ENCODE measurements at regions not wholly inside any gene's neighbourhood (a gene's known extent, or its start where the extent isn't known, plus 50 kb on each side); places are given as distances from the start of the nearest gene placed in this dataset.
A peak's percentile ranks its signal among the peaks of the same experiment; 100 is the strongest.

- peaks cover 8% of the 10 kb centered on the region for H3K9me3 ChIP-seq (ENCODE audit: severe bottlenecking)
- TF ChIP-seq CTCF (IDR thresholded peaks at IDR 0.05; ENCODE audit: low read depth, low read length) = no peak
- no peak overlapping the region for H3K4me3 ChIP-seq (ENCODE audit: low read depth, low read length)
- no peaks in the 10 kb centered on the region for H3K27me3 ChIP-seq (ENCODE audit: insufficient read depth, low read depth, severe bottlenecking)
- no peak overlapping the region for H3K27ac ChIP-seq
- H3K36me3 ChIP-seq = no peaks in the 10 kb centered on the region
- no peak for DNase-seq
Measured at GRCh38 chr2:171249689-171250088, 89.0 kb upstream of the TLK1 start.

- no peaks in the 10 kb centered on the region for H3K36me3 ChIP-seq
- TF ChIP-seq CTCF (IDR thresholded peaks at IDR 0.05; ENCODE audit: low read depth, low read length) = no peak
- peaks cover 6% of the 10 kb centered on the region for H3K9me3 ChIP-seq (ENCODE audit: severe bottlenecking)
- no peak overlapping the region for H3K27ac ChIP-seq
- DNase-seq = no peak
- no peaks in the 10 kb centered on the region for H3K27me3 ChIP-seq (ENCODE audit: insufficient read depth, low read depth, severe bottlenecking)
- H3K4me3 ChIP-seq (ENCODE audit: low read depth, low read length) = no peak overlapping the region
Measured at GRCh38 chr2:171247741-171248662, 87.3 kb upstream of the TLK1 start.

- TF ChIP-seq CTCF (IDR thresholded peaks at IDR 0.05; ENCODE audit: low read depth, low read length) = no peak
- H3K4me3 ChIP-seq (ENCODE audit: low read depth, low read length) = no peak overlapping the region
- H3K27ac ChIP-seq = no peak overlapping the region
- peak; percentile 13 for DNase-seq
- no peaks in the 10 kb centered on the region for H3K27me3 ChIP-seq (ENCODE audit: insufficient read depth, low read depth, severe bottlenecking)
- H3K9me3 ChIP-seq (ENCODE audit: severe bottlenecking) = peaks cover 6% of the 10 kb centered on the region
- H3K36me3 ChIP-seq = no peaks in the 10 kb centered on the region
Measured at GRCh38 chr2:171244970-171245782, 84.5 kb upstream of the TLK1 start.

GRCh38 chr2:171244466-171244969 lies 83.8 kb upstream of the TLK1 start:
- Histone ChIP-seq H3K27me3 (ENCODE audit: insufficient read depth, low read depth, severe bottlenecking) (no peaks in the 10 kb centered on the region), H3K4me3 (ENCODE audit: low read depth, low read length) (no peak overlapping the region), H3K36me3 (no peaks in the 10 kb centered on the region), H3K27ac (no peak overlapping the region), H3K9me3 (ENCODE audit: severe bottlenecking) (peaks cover 6% of the 10 kb centered on the region)
- no peak for TF ChIP-seq CTCF (IDR thresholded peaks at IDR 0.05; ENCODE audit: low read depth, low read length)
- no peak for DNase-seq

- peaks cover 6% of the 10 kb centered on the region for H3K9me3 ChIP-seq (ENCODE audit: severe bottlenecking)
- no peak for TF ChIP-seq CTCF (IDR thresholded peaks at IDR 0.05; ENCODE audit: low read depth, low read length)
- peak; percentile 24 for DNase-seq
- H3K36me3 ChIP-seq = no peaks in the 10 kb centered on the region
- no peaks in the 10 kb centered on the region for H3K27me3 ChIP-seq (ENCODE audit: insufficient read depth, low read depth, severe bottlenecking)
- H3K27ac ChIP-seq = no peak overlapping the region
- no peak overlapping the region for H3K4me3 ChIP-seq (ENCODE audit: low read depth, low read length)
Measured at GRCh38 chr2:171241771-171242170, 81.1 kb upstream of the TLK1 start.
